ENCODE measurements at regions not wholly inside any gene's neighbourhood (a gene's known extent, or its start where the extent isn't known, plus 50 kb on each side); places are given as distances from the start of the nearest gene placed in this dataset.

GRCh38 chr6:48754641-48755040 lies 643.6 kb upstream of the PTCHD4 start:
- Histone ChIP-seq H3K27ac (no peak overlapping the region), H3K9ac (ENCODE audit: low read depth in 2 of 2, low read length in 2 of 2) (no peak overlapping the region), H3K9me3 (no peaks in the 10 kb centered on the region), H3K4me3 (no peak overlapping the region), H3K4me1 (no peaks in the 10 kb centered on the region), H3K27me3 (no peaks in the 10 kb centered on the region), H3K36me3 (no peaks in the 10 kb centered on the region)
- no peak for TF ChIP-seq CTCF (IDR thresholded peaks at IDR 0.05)
- DNase-seq: no peak
- intact Hi-C loops (cut with DNase I): no loop called here

- no peak overlapping the region for H3K27ac ChIP-seq
- intact Hi-C loops (cut with DNase I): no loop called here
Observed at GRCh38 chr6:48750861-48751260, 639.9 kb upstream of the PTCHD4 start.

GRCh38 chr6:48747471-48747870 lies 636.5 kb upstream of the PTCHD4 start:
- H3K9me3 ChIP-seq: no peaks in the 10 kb centered on the region
- no peaks in the 10 kb centered on the region for H3K27me3 ChIP-seq
- H3K4me1 ChIP-seq: no peaks in the 10 kb centered on the region
- no peak overlapping the region for H3K4me3 ChIP-seq
- intact Hi-C loops (cut with DNase I): no loop called here
- no peak overlapping the region for H3K9ac ChIP-seq (ENCODE audit: low read depth in 2 of 2, low read length in 2 of 2)
- H3K27ac ChIP-seq: no peak overlapping the region
- no peak for TF ChIP-seq CTCF (IDR thresholded peaks at IDR 0.05)
- no peak for DNase-seq
- H3K36me3 ChIP-seq: no peaks in the 10 kb centered on the region

More at GRCh38 chr6:48750861-48751260, 639.9 kb upstream of the PTCHD4 start:
- no peak for TF ChIP-seq CTCF (IDR thresholded peaks at IDR 0.05)
- no peaks in the 10 kb centered on the region for H3K4me1 ChIP-seq
- no peaks in the 10 kb centered on the region for H3K36me3 ChIP-seq
- no peak overlapping the region for H3K4me3 ChIP-seq
- no peak overlapping the region for H3K9ac ChIP-seq (ENCODE audit: low read depth in 2 of 2, low read length in 2 of 2)
- no peak for DNase-seq
- H3K9me3 ChIP-seq: no peaks in the 10 kb centered on the region
- H3K27me3 ChIP-seq: no peaks in the 10 kb centered on the region

GRCh38 chr6:48747040-48747439 lies 636.0 kb upstream of the PTCHD4 start:
- no peak for DNase-seq
- H3K4me1 ChIP-seq: no peaks in the 10 kb centered on the region
- no peaks in the 10 kb centered on the region for H3K27me3 ChIP-seq
- H3K36me3 ChIP-seq: no peaks in the 10 kb centered on the region
- intact Hi-C loops (cut with DNase I): no loop called here
- H3K27ac ChIP-seq: no peak overlapping the region
- H3K9me3 ChIP-seq: no peaks in the 10 kb centered on the region
- no peak for TF ChIP-seq CTCF (IDR thresholded peaks at IDR 0.05)
- no peak overlapping the region for H3K9ac ChIP-seq (ENCODE audit: low read depth in 2 of 2, low read length in 2 of 2)
- no peak overlapping the region for H3K4me3 ChIP-seq

- no peak for DNase-seq
- no peak overlapping the region for H3K27ac ChIP-seq
Observed at GRCh38 chr6:48744948-48745347, 634.0 kb upstream of the PTCHD4 start.

More at GRCh38 chr6:48744948-48745347, 634.0 kb upstream of the PTCHD4 start:
- Histone ChIP-seq H3K9me3 (no peaks in the 10 kb centered on the region), H3K36me3 (no peaks in the 10 kb centered on the region), H3K4me1 (no peaks in the 10 kb centered on the region), H3K9ac (ENCODE audit: low read depth in 2 of 2, low read length in 2 of 2) (no peak overlapping the region), H3K4me3 (no peak overlapping the region), H3K27me3 (no peaks in the 10 kb centered on the region)
- intact Hi-C loops (cut with DNase I): no loop called here
- no peak for TF ChIP-seq CTCF (IDR thresholded peaks at IDR 0.05)

Measured in colonic mucosa (tissue), 4 donors.